ENCODE measurements at regions not wholly inside any gene's neighbourhood (a gene's known extent, or its start where the extent isn't known, plus 50 kb on each side); places are given as distances from the start of the nearest gene placed in this dataset.

DNA sequence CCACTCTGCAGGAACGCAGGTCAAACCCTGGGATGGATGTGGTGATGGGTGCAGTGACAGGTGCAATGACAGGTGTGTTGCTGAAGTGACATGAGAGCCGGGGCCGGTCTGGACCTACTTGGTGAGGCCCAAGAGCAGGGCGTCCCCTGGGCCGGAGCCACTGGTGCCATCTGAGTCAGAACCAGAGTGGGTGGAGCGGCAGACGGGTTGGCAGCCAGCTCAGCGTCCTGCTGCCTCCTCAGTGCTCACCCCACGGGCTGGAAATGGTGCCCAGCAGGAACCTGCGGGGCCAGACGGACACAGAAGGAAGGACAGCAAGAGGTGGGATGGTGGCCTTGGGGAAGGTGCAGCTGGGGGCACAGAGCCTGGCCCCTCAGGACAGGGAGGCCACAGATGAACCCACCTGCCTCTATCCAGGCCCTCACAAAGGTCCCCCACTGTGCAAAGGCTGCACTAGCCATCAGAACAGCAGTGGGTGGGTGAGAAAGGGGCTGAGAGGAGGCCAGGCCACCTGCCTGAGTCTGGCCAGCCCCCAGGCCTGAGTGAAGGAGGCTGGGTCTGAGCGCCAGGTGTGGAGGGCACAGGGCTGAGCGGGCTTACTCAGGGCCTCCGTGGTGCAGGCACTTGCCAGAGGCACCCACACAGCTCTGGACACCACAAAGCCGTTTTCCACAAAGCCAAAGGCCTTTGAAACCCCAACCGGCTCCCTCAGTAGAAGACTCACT is 129.0 kb upstream of the PPP2R2D start:
- no peak for DNase-seq (ENCODE audit: low spot score)
- TF ChIP-seq, protein P1, sequence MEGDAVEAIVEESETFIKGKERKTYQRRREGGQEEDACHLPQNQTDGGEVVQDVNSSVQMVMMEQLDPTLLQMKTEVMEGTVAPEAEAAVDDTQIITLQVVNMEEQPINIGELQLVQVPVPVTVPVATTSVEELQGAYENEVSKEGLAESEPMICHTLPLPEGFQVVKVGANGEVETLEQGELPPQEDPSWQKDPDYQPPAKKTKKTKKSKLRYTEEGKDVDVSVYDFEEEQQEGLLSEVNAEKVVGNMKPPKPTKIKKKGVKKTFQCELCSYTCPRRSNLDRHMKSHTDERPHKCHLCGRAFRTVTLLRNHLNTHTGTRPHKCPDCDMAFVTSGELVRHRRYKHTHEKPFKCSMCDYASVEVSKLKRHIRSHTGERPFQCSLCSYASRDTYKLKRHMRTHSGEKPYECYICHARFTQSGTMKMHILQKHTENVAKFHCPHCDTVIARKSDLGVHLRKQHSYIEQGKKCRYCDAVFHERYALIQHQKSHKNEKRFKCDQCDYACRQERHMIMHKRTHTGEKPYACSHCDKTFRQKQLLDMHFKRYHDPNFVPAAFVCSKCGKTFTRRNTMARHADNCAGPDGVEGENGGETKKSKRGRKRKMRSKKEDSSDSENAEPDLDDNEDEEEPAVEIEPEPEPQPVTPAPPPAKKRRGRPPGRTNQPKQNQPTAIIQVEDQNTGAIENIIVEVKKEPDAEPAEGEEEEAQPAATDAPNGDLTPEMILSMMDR (conservative IDR thresholded peaks at IDR 0.05; ENCODE audit: low read depth): no peak
- ChIA-PET CTCF (no interaction called here), POLR2A (ENCODE audit: low non-redundant PET) (no interaction called here)
- H3K27ac ChIP-seq: no peak overlapping the region

- no peak overlapping the region for H3K27ac ChIP-seq
- TF ChIP-seq, protein P1 (conservative IDR thresholded peaks at IDR 0.05; ENCODE audit: low read depth): no peak
- ChIA-PET POLR2A (ENCODE audit: low non-redundant PET) (no interaction called here), CTCF (no interaction called here)
- no peak for DNase-seq (ENCODE audit: low spot score)
Observed at GRCh38 chr10:131772441-131772840, 128.4 kb upstream of the PPP2R2D start.

- ChIA-PET POLR2A (ENCODE audit: low non-redundant PET) (no interaction called here), CTCF (no interaction called here)
- DNase-seq (ENCODE audit: low spot score): no peak
- no peak overlapping the region for H3K27ac ChIP-seq
- TF ChIP-seq, protein P1 (conservative IDR thresholded peaks at IDR 0.05; ENCODE audit: low read depth): no peak
Observed at GRCh38 chr10:131773370-131774343, 127.2 kb upstream of the PPP2R2D start.

DNA sequence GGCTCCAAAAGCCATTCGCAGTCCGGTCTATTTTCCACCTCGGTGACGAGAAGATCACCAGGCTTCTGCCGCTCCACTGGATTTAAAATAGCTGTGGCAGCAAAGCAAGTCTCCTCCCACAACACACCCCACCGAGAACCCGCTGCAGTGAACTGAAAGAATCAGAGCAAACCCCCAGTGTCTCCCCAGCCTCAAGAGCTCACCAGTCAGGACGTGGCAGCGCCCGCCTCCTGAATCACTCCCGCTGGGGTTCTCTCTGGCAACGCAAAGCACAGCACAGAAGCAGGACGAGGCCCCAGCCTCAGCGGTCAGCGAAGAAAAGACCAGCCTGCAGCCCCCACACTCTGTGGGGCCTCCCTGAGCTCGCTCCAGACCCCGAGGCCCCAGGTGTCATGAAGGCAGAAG is 126.1 kb upstream of the PPP2R2D start:
- POLR2A ChIA-PET (ENCODE audit: low non-redundant PET): no interaction called here

GRCh38 chr10:131775433-131775832 is 125.4 kb upstream of the PPP2R2D start:
- TF ChIP-seq, protein P1 (conservative IDR thresholded peaks at IDR 0.05; ENCODE audit: low read depth): no peak
- CTCF ChIA-PET: no interaction called here
- no peak for DNase-seq (ENCODE audit: low spot score)
- no peak overlapping the region for H3K27ac ChIP-seq
- POLR2A ChIA-PET (ENCODE audit: low non-redundant PET): no interaction called here

More for the DNA sequence above, 126.1 kb upstream of the PPP2R2D start:
- H3K27ac ChIP-seq: no peak overlapping the region
- TF ChIP-seq, protein P1 (conservative IDR thresholded peaks at IDR 0.05; ENCODE audit: low read depth): no peak
- CTCF ChIA-PET: no interaction called here
- no peak for DNase-seq (ENCODE audit: low spot score)

GRCh38 chr10:131775833-131776232 is 125.0 kb upstream of the PPP2R2D start:
- ChIA-PET CTCF (no interaction called here), POLR2A (ENCODE audit: low non-redundant PET) (no interaction called here)
- TF ChIP-seq, protein P1 (conservative IDR thresholded peaks at IDR 0.05; ENCODE audit: low read depth): no peak
- no peak overlapping the region for H3K27ac ChIP-seq
- DNase-seq (ENCODE audit: low spot score): no peak
